Uterus (tissue), 2 donors: ENCODE measurements at regions not wholly inside any gene's neighbourhood (a gene's known extent, or its start where the extent isn't known, plus 50 kb on each side); places are given as distances from the start of the nearest gene placed in this dataset.

Experiments
- CTCF ChIP-seq, 4 experiments: fragments of 200-600 bp in 2 of 4; fragments of 450-650 bp in 2 of 4; sonication (generic) in 2 of 4; IDR thresholded peaks; one replicate each; pipeline ENCODE4 v1.5.1; 2016 to 2019; ENCODE audit warnings: antibody characterized with exemption in 4 of 4, mild to moderate bottlenecking in 2 of 4, moderate library complexity in 1 of 4
- POLR2A ChIP-seq, 2 donors: fragments of 450-650 bp; IDR thresholded peaks; one replicate each; pipeline ENCODE4 v1.6.1; 2016; ENCODE audit warnings: antibody characterized with exemption in 2 of 2, mild to moderate bottlenecking in 1 of 2, moderate library complexity in 1 of 2

- TF ChIP-seq POLR2A (IDR thresholded peaks at IDR 0.05) (no peak), CTCF (IDR thresholded peaks at IDR 0.05) (no peak)
These were observed 1432.6 kb upstream of the TENM4 start for GRCh38 chr11:80873310-80873999.
